ENCODE measurements at regions not wholly inside any gene's neighbourhood (a gene's known extent, or its start where the extent isn't known, plus 50 kb on each side); places are given as distances from the start of the nearest gene placed in this dataset.

DNA sequence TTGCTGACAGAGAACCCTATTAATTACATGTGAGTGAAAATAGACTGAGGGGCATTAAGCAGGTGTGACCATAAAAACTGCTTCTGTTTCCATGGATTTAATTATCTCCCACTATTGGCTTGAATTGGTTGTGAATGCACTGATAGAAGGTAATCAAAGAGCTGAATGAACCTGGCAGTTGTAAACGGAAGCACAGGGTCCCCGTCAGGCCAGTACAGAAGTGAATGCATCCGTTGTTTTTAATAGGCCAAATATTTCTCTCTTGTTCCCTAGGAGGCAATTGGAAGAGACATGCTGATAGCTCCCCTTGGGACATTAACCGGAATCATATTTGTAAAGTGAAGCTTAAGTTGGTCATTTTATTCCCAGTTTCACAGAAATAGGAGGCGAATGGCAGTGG is 147.0 kb downstream of the CAVIN4 start:
- Histone ChIP-seq H3K4me1 (no peaks in the 10 kb centered on the region), H3K4me3 (no peak overlapping the region), H3K27ac (no peak overlapping the region), H3K9me3 (no peaks in the 10 kb centered on the region), H3K27me3 (no peaks in the 10 kb centered on the region), H3K36me3 (no peaks in the 10 kb centered on the region)
- no peak for DNase-seq
- TF ChIP-seq POLR2AphosphoS5 (IDR thresholded peaks at IDR 0.05) (no peak), POLR2A (IDR thresholded peaks at IDR 0.05) (no peak), EP300 (IDR thresholded peaks at IDR 0.05) (no peak)
- TF ChIP-seq, protein P1, sequence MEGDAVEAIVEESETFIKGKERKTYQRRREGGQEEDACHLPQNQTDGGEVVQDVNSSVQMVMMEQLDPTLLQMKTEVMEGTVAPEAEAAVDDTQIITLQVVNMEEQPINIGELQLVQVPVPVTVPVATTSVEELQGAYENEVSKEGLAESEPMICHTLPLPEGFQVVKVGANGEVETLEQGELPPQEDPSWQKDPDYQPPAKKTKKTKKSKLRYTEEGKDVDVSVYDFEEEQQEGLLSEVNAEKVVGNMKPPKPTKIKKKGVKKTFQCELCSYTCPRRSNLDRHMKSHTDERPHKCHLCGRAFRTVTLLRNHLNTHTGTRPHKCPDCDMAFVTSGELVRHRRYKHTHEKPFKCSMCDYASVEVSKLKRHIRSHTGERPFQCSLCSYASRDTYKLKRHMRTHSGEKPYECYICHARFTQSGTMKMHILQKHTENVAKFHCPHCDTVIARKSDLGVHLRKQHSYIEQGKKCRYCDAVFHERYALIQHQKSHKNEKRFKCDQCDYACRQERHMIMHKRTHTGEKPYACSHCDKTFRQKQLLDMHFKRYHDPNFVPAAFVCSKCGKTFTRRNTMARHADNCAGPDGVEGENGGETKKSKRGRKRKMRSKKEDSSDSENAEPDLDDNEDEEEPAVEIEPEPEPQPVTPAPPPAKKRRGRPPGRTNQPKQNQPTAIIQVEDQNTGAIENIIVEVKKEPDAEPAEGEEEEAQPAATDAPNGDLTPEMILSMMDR (IDR thresholded peaks at IDR 0.05), result no peak
- intact Hi-C loops (cut with DNase I; ENCODE audit: low total_unique reads), result no loop called here
- 69 to 75% (median 73%) methylated on average over 5 of the region's 5 CpGs for WGBS, 5 donors

DNA sequence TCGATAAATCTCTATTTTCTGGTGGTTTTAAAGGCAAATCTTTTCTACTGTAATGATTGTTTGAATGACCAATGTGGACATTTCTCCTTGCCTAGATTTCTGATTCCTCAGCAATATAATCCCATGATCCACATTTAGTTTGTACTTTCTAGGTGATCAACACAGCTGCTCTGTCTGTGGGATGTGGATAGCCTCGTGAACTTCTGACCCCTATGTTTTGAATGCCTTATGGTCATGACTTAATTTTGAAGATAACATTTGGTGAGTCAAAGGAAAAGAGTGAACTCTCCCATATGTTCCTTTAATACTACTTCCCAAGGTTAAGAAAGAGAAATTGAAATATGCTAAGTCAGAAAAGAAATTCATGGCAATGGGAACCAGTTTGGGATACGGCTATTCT is 147.5 kb downstream of the CAVIN4 start:
- Histone ChIP-seq H3K4me3 (no peak overlapping the region), H3K27me3 (no peaks in the 10 kb centered on the region), H3K9me3 (no peaks in the 10 kb centered on the region), H3K27ac (no peak overlapping the region), H3K36me3 (no peaks in the 10 kb centered on the region), H3K4me1 (no peaks in the 10 kb centered on the region)
- intact Hi-C loops (cut with DNase I; ENCODE audit: low total_unique reads), result no loop called here
- 56 to 71% (median 68%) methylated on average over 3 of the region's 3 CpGs for WGBS, 5 donors
- TF ChIP-seq POLR2A (IDR thresholded peaks at IDR 0.05), result no peak
- DNase-seq, result no peak

DNA sequence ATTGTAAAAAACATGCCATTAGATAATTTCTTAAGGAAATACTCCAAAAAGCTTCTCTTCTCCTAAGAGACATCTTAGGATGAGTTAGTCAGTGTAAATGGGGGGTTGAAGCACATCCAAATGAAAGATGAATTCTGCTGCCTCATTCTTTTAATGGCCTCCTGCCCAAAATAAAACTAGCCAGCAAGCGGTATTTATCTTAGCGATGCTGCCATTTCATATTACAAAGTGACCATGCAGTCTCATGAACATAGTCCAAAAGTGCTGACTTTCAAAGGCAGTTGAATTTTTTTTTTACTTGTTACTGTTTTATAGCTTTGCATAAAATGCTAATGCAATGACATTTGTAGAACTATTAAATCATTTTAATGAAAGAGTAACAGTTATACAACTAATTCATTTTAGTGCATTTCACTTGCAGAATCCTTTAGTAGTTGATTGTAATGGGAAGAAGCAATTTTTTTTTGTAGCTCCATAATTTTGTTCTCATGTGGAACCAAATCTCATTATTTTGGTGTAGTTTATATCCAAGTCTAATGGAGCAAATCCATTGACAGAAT is 151.5 kb downstream of the CAVIN4 start:
- no peaks in the 10 kb centered on the region for H3K4me1 ChIP-seq
- 62 to 87% (median 82%) methylated on average over 2 of the region's 2 CpGs for WGBS, 5 donors
- intact Hi-C loops (cut with DNase I; ENCODE audit: low total_unique reads), result no loop called here
- no peak overlapping the region for H3K4me3 ChIP-seq
- no peaks in the 10 kb centered on the region for H3K36me3 ChIP-seq
- no peaks in the 10 kb centered on the region for H3K27me3 ChIP-seq
- H3K27ac ChIP-seq, result no peak overlapping the region
- peak in 1 of 2 donors; percentile 62 for DNase-seq
- TF ChIP-seq POLR2A (IDR thresholded peaks at IDR 0.05) (no peak), POLR2AphosphoS5 (IDR thresholded peaks at IDR 0.05) (no peak), EP300 (IDR thresholded peaks at IDR 0.05) (no peak)
- TF ChIP-seq, protein P1 (IDR thresholded peaks at IDR 0.05), result no peak
- H3K9me3 ChIP-seq, result no peaks in the 10 kb centered on the region

DNA sequence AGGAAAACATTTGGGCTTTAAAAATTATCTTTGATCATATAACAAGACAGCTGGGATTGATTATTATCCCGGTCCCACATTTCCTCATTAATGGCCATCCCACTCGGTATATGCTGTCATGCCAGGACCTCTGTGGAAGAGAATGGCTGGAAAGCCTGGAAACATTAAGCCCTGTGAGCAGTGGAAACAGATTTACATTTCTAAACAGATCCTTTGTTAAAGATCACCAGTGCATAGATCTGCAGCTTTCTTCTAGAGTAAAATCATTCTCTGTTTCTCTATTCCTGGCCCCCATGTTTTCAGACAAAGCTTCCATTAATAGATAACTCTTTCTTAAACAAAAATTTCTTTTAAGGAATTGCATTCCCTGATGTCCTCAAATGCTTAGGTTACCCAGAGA is 152.2 kb downstream of the CAVIN4 start:
- 45 to 64% (median 52%) methylated on average over 2 of the region's 2 CpGs for WGBS, 5 donors

DNA sequence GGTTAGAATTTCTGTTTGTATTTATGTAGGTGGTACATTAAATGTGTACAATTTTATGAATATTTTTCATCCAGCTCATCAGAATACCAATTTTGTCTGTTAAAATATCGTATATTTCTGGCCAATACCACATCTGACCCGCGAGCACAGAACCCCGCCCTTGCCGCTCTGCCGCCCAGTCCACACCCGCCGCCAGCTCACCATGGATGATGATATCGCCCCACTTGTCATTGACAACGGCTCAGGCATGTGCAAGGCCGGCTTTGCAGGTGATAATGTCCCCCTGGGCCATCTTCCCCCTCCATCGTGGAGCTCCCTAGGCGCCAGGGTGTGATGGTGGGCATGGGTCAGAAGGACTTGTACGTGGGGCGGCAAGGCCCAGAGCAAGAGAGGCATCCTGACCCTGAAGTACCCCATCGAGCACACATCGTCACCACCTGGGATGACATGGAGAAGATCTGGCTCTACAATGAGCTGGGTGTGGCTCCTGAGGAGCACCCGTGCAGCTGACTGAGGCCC is 153.2 kb downstream of the CAVIN4 start:
- Histone ChIP-seq H3K4me3 (no peak overlapping the region), H3K27me3 (no peaks in the 10 kb centered on the region), H3K36me3 (no peaks in the 10 kb centered on the region), H3K27ac (no peak overlapping the region), H3K4me1 (no peaks in the 10 kb centered on the region), H3K9me3 (no peaks in the 10 kb centered on the region)
- 91 to 96% (median 94%) methylated on average over 14 to 18 of the region's 18 CpGs for WGBS, 5 donors
- no peak for DNase-seq
- intact Hi-C loops (cut with DNase I; ENCODE audit: low total_unique reads), result no loop called here
- TF ChIP-seq, protein P1 (IDR thresholded peaks at IDR 0.05), result no peak
- no peak for TF ChIP-seq POLR2A (IDR thresholded peaks at IDR 0.05)
- TF ChIP-seq EP300 (IDR thresholded peaks at IDR 0.05), result no peak
- TF ChIP-seq POLR2AphosphoS5 (IDR thresholded peaks at IDR 0.05), result no peak

More for the DNA sequence above, 152.2 kb downstream of the CAVIN4 start:
- Histone ChIP-seq H3K9me3 (no peaks in the 10 kb centered on the region), H3K36me3 (no peaks in the 10 kb centered on the region), H3K27ac (no peak overlapping the region), H3K4me1 (no peaks in the 10 kb centered on the region), H3K27me3 (no peaks in the 10 kb centered on the region), H3K4me3 (no peak overlapping the region)
- intact Hi-C loops (cut with DNase I; ENCODE audit: low total_unique reads), result no loop called here
- DNase-seq, result peak in 1 of 2 donors; percentile 16
- no peak for TF ChIP-seq EP300 (IDR thresholded peaks at IDR 0.05)
- TF ChIP-seq, protein P1 (IDR thresholded peaks at IDR 0.05), result no peak
- no peak for TF ChIP-seq POLR2AphosphoS5 (IDR thresholded peaks at IDR 0.05)
- TF ChIP-seq POLR2A (IDR thresholded peaks at IDR 0.05), result no peak

Data from stomach (tissue), 8 donors.